Putamen (tissue), 1 donor: ENCODE measurements at regions not wholly inside any gene's neighbourhood (a gene's known extent, or its start where the extent isn't known, plus 50 kb on each side); places are given as distances from the start of the nearest gene placed in this dataset.

Source experiments
- DNase-seq: peaks from one replicate; pipeline ENCODE4 v3.0.0-alpha.2; 2016; ENCODE audit warnings: low spot score

DNA sequence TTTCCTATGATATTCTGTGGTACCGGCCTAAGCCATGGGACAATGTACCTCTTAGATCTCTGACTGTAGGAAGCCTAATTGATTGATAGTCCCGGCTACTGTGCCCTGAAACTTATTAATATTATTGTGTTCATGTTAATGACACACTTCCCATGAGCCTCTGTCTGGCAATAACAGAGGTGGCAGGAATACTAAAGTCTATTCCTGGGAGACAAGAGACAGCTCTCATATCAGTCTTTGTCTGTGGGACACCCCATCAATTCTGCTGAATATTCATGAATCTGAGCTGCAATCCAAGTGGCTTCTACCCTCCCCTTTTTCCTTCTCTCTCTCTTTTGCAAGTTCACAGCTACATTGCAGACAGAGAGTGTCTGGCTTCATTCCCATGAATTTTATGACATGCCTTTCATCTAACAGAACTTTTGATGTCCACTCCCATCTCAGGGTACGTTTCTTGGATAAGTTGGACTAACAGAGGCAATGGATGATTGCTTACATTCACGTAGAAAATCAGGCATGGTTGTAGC is 907.5 kb downstream of the ZPLD1 start:
- DNase-seq, result no peak

DNA sequence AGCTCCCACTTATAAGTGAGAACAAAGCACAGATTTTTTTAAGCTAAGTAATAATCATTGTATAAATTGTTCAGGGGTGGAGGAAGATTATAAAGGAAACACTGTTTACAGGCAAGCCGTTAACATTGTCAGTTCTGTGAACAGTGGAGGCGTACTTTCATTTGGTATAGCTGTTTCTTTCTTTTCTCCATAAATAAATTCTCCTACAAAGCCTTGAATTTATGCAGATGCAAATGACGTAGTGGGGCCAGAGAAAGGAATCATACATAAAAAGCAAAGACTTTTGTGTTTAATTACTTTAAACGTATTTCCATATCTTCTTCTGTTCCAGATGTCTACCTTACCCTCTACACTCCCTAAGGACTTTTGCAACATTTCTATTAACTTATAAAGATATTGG is 914.9 kb downstream of the ZPLD1 start:
- DNase-seq, result no peak

DNA sequence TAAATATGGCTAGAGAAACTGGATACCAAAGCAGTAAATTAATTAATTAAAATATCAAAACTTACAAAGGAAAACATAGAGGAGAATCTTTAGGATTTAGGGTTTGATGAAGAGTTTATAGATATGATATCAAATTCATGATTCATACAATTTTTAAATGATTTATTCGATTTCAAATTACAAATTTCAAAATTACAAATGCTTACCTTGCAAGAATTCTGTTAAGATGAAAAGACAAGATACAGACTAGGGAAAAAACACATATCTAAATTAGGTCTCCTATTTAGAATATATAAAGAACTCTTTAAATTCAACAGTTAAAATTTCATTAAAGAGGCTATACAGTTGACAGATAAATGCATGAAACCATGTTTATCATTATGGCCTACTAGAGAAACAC is 930.7 kb downstream of the ZPLD1 start:
- no peak for DNase-seq

DNA sequence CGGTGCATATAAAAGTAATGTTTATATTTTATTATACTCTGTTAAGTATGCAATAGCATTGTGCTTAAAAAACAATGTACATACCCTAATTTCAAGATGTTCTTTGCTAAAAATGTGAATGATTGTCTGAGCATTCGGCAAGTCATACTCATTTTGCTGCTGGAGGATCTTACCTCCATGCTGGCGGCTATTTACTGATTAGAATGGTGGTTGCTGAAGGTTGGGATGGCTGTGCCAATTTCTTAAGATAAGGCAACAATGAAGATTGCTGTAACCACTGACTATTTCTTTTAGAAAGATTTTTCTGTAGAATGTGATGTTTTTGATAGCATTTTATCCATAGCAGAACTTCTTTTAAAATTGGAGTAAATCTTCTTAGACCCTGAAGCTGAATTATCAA is 932.7 kb downstream of the ZPLD1 start:
- no peak for DNase-seq

DNA sequence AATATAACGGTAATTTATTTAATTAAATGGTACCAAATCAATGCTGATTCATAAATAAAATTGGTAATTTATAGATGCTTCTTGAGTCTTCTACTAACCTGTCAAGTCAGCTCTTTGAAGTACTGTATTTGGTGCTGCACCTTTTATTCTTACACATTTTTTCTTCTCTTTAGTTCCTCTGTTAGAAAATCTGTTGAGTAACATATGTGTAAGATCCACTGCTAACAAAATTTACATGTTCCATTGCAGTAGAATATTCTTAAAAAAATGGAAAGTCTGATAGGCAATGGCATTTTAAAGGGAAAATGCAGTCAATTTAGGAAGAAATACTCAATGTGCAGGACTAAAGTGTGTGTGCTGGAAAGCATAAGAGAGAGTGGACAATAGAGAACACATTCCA is 936.6 kb downstream of the ZPLD1 start:
- no peak for DNase-seq

DNA sequence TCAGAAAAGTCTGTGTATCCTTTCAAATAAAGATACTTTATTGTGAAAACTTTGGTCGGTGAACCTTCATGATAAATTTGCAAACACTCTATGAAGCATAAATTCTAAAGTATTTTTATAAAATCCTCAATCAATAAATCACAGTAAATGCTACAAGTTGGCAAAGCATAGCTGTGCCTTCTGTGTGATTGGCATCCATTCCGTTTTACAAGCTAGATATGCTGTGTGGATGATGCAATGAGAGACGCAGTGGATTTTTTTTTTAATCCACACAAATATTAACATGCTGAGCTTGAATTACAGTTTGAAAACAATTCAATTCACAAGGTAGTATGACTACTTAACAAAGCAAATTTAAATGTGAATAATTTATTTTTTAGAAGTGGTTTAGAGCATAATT is 937.2 kb downstream of the ZPLD1 start:
- no peak for DNase-seq

DNA sequence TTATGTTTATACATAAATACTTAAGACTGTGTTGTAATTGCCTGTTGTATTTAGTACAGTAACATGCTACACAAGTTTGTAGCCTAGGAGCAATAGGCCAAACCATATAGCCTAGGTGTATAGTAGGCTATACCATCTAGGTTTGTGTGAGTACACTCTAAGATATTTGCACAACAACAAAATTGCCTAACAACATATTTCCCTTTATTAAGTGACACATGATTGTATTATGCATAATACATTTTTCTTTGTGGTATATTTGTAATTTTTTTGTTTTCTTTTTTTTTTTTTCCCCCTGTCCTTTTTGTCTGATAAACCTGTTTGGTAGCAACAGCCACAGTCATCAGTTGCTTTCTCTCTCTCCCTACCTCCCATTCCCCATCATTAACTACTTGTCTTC is 945.6 kb downstream of the ZPLD1 start:
- no peak for DNase-seq

DNA sequence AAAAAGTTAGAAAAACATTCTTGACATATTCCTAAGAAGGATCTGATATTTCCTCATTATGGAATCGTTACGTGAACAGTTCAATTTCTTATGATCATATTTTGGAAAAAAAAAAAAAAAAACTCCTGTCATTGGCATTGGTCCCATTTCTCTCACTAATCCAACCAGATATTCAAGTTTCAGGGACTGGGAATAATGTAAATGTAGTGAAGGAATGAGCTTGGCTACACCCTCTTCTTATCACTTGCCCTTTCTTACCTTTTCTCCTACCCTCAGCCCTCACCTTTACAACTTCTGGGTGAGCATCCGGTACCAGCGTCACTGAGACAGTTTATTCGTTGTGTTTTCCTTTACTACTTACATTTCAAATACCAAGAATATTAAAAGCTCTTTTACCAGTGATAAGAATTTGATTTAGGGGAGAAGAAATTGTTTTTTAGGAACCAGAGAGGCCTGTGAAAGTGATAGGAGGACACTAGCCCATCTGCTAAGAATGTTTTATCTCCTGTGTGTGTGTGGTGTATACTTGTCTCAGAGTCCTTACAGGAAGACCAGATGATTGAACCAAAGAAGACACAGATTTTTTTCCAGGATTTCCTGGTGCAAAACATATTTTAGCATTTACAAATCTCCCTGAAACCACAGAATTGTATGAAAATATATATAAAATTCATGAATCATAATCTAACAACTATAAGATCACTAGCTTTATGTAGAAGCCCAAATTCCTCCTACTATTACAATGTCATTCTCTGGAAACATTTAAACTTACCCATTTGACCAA is 946.7 kb downstream of the ZPLD1 start:
- DNase-seq, result no peak

DNA sequence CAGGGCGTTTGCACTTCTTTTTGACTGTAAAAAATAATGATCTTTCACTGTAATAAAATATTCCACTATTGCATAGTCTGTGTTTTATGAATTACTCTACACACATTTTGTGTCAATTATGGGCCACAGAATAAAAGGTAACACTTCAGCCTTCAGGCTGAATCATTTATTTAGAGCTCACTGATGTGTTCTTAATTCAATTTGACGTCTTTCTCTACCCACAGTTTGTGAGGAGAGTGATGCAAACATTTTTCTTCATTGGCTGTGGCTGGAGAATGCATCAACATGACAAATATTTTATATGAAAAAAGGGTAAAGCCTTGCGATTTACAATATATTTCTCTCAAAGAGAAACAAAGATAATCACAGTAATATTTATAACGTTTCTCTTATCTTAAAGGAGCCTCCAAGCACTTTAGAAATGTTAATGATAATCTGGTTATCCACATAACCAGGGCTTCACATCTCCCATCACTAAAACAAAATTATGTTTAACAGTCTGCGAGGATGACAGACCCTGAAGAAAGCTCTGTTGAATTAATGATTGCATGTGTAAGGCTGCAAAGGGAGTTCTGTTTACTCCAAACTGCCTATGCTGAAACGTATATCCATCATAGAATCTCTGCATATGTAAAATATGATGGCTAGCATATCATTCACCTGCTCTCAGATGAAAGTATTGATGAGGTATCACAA is 951.3 kb downstream of the ZPLD1 start:
- no peak for DNase-seq

DNA sequence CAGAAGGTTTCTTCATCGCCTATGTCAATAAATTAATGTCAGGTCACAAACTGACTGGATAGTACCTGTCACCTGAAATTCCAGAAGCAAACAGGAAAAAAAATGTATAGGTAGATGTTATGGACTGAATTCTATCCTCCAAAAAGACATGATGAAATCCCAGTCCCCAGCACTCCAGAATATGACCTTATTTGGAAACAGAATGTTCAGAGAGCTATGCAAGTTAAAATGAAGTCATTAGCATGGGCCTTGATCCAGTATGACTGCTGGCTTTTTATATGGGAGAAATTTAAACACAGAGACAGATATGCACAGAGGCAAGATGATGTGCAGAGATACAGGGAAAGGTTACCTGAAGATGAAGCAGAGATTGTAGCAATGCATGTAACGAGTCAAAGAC is 953.4 kb downstream of the ZPLD1 start:
- no peak for DNase-seq

DNA sequence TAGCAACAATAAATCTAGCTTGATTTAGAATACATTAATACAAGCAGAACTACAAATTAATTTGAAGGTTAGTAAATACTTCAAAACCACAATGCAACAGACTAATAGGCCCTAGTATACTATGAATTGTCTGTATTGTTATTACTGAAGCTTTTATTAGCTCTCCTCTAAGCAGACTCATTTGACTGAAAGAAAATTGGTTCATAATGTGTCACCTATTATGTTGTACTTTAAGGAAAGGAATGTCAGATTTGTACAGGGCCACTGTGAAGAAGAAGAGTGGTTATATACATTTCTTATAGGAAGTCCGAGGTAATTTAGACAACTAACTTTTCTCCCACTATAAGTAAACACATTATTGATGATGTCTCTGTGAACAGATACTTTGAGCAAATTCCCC is 954.5 kb downstream of the ZPLD1 start:
- DNase-seq, result no peak

DNA sequence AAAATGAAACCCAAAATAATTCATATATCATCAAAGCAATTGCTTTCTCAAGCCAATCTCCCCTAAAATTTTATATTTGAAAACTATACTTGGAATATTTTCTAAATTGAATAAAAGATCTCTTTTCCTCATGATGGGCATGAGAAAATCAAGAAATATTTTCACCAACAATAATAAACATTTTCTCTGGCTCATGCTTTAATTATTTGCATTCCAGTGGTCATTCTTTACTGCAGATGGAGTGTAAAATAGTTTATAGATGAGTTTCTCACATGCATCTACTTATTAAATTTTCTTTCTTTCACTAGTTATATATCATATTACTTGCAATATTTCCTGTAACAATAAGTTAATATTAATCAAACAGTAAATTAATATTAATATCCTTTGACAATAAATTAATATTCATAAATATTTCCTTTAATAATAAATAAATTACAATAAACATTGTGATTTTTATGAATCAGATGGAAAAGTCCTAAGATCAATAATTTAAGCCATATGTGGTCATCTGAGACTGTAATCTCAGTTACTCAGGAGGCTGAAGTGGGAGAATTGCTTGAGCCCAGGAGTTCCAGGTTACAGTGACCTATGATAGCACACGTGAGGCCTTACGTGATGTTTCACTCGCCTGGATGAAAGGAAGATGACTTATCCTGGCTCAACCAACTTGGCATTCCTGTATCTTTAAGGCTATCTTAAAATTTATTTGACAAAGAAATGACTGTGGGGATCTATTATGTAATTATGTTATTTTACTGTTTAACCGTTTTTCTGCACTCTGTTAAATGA is 958.8 kb downstream of the ZPLD1 start:
- no peak for DNase-seq

DNA sequence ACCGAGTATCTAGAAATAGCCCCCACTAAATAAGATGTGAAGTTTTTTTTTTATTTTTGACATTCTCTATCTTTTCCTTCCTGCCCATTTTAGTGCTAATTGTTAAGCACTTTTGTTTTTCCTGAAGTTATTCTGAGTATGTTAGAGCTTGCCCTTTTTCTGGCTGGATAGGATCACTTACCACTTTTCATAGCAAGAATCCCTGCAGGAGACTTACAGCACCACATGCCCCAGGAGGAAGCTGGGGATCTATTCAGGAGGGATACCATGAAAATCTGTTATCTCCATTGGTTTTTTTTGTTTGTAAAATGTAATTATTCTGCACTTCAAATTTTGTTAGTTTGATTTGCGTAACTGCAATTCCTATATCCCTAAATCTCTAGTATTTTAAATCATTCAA is 968.4 kb downstream of the ZPLD1 start:
- no peak for DNase-seq

DNA sequence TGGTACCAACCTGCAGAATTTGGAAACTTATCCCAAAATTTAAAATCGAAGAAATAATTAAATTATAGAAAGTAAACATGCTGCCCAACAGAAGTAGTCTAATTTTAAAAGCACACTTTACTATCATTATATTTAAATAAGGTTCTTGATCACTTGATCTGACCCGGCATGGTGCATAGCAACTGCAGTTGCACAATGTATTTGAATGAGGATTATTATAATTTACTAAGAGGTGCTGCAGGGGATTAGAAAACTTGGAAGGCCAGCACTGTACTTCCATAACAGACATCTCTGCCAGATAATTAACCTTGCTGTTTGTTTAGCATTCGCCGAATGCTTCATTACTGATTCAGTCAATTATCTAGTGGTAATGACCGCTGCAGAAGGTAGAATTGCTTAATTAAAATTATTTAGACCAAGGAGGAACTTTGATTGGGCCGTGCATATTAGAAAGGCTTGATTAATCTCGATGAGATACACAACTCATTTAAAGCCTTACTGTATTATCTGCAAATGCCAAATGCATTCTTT is 971.6 kb downstream of the ZPLD1 start:
- DNase-seq, result no peak

DNA sequence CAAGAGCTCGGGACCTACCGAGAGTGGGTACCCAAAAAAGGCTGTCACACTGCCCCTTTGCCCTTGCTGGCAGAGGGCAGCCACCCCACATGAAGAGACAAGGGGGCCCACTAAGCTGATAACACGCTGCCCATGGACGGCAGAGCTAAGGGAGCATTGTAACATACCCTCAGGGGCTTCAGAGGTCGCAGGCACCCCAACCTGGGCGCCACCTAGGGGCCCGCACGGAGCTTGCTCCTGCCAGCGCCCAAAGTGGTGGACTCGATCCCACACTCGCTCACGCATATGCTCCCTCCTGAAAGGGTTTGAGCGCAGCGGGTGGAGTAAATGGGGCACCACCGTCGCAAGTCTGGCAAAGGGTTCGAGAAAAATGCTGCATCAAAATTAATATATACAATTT is 975.4 kb downstream of the ZPLD1 start:
- DNase-seq, result no peak

DNA sequence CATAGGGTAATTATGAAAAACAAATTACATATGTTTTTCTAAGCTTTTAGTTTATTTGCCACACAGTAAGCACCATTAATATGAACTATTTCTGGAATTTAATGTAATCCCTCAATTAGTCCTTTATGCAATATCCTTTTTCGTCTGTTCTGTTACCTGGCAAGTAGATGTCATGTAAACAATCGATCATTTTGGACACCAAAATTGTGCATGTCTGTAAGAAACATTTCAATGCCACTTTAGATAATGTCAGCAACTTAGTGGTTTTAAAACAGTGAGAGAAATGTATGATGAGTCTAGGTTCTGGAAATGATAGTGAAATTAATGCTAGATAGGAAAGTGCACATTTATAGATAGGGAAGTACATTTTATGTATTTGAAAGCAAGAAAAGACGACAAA is 986.6 kb downstream of the ZPLD1 start:
- no peak for DNase-seq

DNA sequence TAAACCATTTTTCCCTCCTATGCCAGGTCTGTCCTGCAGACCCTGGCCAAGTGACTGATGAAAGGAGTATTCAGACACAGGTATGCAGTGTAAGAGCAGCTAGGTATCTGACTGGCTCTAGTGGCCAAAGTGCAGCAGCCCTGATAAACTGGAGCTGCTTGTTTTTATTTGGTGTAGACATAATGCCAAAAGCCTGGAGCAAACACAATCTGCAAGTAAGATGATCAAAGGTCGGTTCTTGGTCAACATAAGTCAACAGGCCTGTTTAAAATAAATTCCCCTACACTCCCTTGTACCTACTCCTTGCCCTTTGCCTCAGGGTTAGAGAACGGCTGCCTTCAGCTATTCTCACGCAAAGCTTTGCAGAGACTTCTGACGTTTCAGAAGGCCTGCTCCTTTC is 1003.1 kb downstream of the ZPLD1 start:
- no peak for DNase-seq

DNA sequence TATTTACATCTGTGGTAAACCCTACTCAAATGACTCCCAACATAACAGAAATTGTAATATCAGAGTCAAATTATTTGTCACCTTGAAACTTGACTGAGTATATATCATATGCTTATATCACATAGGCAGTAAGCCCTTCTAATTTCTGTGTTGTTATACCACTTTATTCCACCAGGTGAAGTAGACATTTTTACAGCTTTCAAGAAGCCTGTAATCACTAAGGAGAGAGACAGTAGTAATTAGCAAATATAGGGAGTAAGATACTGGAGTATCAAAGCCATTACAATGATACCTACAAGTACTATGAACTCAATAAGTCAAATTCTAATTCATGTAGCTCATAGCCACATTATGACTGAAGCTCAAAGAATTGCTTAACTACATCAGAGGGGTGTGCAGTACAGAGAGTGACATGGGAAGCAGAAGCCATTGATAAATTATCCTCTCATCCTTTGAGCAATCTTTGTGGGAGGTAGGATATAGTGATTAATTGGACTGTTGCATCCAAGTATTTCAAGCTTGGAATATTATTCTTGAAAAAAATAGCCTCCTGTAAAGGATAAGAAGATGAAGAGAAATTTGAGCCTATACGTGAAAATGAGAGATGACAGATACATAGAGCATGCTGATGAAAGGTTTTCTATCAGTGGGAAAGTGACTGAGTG is 1005.9 kb downstream of the ZPLD1 start:
- no peak for DNase-seq

DNA sequence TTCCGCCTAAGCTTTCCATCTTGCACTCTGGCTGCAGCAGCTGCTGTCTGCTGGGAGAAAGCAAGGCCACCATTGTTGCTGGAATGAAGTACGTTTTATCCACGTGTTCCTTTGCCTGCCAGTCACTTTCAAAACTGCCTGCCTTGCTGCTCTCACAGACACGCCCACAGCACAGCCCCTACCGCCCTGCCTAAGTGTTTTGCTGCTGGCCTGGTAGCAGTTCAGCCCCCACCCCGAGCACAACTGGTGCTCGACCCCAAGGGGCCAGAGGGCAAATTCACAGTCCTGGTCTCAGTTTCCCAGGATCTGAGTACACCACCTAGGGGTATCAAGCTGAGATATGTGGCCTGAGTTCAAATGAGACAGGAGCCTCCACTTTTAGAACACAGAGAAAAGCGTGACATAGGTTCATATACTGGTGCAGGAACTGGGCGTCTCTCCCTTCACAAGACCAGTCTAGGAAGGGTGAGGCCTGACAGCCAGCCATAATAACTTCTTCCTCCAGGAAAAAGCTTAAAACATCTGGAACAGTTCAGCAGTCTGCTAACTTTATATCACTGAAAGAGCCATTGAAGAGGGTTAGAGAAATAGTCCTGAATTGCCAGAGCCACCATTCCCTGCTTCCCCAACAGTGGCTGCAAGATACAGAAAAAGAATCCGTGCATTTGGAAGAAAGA is 1012.3 kb downstream of the ZPLD1 start:
- no peak for DNase-seq

DNA sequence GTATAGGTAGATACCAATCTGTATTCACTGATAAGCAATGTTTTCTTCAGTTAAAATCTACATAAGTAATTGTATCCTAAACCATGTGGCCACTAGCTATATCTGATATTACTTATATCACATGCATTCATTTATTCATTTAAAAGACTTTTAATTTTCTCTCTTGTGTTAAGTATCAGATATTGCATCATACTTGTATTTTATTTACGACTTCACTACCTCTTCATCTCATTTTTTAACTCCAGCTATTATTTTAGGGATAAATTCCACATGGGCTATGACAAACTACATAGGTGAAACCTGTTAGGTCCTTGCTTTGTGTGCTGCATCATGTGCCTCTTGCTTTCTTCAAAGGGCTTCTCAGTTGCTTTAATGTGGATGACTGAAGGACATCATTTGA is 1018.3 kb downstream of the ZPLD1 start:
- DNase-seq, result no peak

DNA sequence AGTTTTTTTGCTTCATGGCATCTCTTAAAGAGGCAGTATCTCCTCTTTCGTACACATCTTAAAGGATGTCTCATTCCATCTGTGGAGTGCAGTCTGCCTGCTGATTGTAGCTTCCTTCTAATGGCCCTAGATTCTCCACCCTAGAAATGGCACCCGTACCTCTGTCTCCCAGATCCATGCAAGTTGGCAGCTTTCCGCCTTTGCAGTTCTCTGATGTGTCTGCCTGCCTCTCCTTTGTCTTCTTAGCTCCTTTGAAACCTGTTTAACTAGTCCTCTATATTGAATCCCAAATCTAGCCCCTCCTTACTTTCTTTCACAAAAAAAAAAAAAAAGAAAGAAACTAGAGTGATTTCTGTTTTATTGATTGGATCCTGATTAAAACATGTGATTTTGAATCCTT is 1025.0 kb downstream of the ZPLD1 start:
- DNase-seq, result no peak
